ENCODE measurements at regions not wholly inside any gene's neighbourhood (a gene's known extent, or its start where the extent isn't known, plus 50 kb on each side); places are given as distances from the start of the nearest gene placed in this dataset.
"Not testable (repeated sequence)": the region's sequence is repeated elsewhere in the genome, so short reads cannot be mapped to it uniquely, and the experiment has no call there.

- H3K36me3 ChIP-seq: no peaks in the 10 kb centered on the region
- intact Hi-C loops (cut with DNase I): no loop called here
- no peak overlapping the region for H3K4me3 ChIP-seq
- H3K27ac ChIP-seq: no peak overlapping the region
- H3K27me3 ChIP-seq: peaks cover 0 to 15% (median 5%) of the 10 kb centered on the region in 3 donors
- H3K9me3 ChIP-seq: no peaks in the 10 kb centered on the region
- TF ChIP-seq POLR2A (IDR thresholded peaks at IDR 0.05): no peak
- TF ChIP-seq POLR2AphosphoS5 (IDR thresholded peaks at IDR 0.05): no peak
- TF ChIP-seq, protein P1, sequence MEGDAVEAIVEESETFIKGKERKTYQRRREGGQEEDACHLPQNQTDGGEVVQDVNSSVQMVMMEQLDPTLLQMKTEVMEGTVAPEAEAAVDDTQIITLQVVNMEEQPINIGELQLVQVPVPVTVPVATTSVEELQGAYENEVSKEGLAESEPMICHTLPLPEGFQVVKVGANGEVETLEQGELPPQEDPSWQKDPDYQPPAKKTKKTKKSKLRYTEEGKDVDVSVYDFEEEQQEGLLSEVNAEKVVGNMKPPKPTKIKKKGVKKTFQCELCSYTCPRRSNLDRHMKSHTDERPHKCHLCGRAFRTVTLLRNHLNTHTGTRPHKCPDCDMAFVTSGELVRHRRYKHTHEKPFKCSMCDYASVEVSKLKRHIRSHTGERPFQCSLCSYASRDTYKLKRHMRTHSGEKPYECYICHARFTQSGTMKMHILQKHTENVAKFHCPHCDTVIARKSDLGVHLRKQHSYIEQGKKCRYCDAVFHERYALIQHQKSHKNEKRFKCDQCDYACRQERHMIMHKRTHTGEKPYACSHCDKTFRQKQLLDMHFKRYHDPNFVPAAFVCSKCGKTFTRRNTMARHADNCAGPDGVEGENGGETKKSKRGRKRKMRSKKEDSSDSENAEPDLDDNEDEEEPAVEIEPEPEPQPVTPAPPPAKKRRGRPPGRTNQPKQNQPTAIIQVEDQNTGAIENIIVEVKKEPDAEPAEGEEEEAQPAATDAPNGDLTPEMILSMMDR (IDR thresholded peaks at IDR 0.05): no peak
- no peak for TF ChIP-seq EP300 (IDR thresholded peaks at IDR 0.05)
- no peak for DNase-seq
- H3K4me1 ChIP-seq: no peaks in the 10 kb centered on the region
Observed at GRCh38 chr1:204788470-204788869, 82.2 kb upstream of the NFASC start.

DNA sequence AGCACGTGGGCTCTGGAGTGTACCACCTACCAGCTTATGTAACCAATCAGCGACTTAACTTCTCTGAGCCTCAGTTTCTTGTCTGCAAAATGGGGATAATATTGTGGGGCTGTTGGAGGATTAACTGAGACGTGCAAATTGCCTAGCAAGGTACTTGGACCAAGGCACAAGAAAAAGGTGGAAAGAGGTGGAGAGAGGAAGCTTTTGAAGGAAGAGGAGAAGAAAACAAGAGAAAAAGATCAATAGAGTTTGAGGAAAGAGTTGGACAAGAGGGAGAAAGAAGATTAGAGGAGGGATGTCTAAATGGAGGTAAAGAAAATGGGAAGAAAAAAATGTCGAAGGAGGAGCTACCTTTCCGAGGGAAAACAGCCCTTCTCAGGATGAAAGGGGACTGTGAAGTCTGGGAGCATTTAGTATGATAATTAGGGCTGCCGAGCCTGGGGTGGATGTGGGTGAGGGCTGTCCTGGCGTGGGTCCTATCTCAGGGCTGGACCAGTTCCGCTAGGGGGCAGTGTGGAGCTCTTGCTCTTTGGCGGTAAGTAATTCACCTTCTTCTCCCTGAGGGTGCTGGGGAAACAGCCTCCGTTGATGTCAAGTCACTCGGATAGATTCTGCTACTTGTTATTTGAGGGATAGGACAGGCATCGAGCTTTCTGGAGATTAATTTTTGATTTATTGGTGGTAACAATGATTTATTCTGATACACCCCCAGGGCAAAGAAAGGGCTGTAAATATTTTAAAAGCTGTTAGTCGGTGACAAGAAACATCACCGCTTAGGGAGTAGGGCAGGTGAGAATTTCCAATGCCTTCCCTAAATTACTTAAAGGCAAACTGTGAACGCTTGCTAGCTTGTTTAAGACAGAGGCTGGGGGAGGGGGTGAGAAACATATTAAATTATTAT lies 79.0 kb upstream of the NFASC start:
- Histone ChIP-seq H3K4me3 (no peak overlapping the region), H3K36me3 (no peaks in the 10 kb centered on the region), H3K9me3 (no peaks in the 10 kb centered on the region), H3K27ac (no peak overlapping the region), H3K4me1 (no peaks in the 10 kb centered on the region), H3K27me3 (peaks cover 0 to 15% (median 5%) of the 10 kb centered on the region in 3 donors)
- DNase-seq: peak; percentile 77
- 26 to 32% methylated on average over 15 of the region's 15 CpGs for WGBS, 2 donors
- intact Hi-C loops (cut with DNase I): no loop called here
- no peak for TF ChIP-seq POLR2AphosphoS5 (IDR thresholded peaks at IDR 0.05)
- TF ChIP-seq, protein P1 (IDR thresholded peaks at IDR 0.05): peak in 3 of 4 experiments; percentile 34 to 71 (median 40)
- TF ChIP-seq POLR2A (IDR thresholded peaks at IDR 0.05): no peak
- TF ChIP-seq EP300 (IDR thresholded peaks at IDR 0.05): no peak

GRCh38 chr1:204792354-204792692 lies 78.3 kb upstream of the NFASC start:
- Histone ChIP-seq H3K36me3 (no peaks in the 10 kb centered on the region), H3K9me3 (no peaks in the 10 kb centered on the region), H3K4me1 (no peaks in the 10 kb centered on the region), H3K4me3 (no peak overlapping the region), H3K27ac (no peak overlapping the region), H3K27me3 (peaks cover 0 to 15% (median 5%) of the 10 kb centered on the region in 3 donors)
- intact Hi-C loops (cut with DNase I): no loop called here
- DNase-seq: no peak
- 76 to 79% methylated on average over 6 of the region's 6 CpGs for WGBS, 2 donors
- TF ChIP-seq EP300 (IDR thresholded peaks at IDR 0.05) (no peak), POLR2AphosphoS5 (IDR thresholded peaks at IDR 0.05) (no peak), POLR2A (IDR thresholded peaks at IDR 0.05) (no peak)
- TF ChIP-seq, protein P1 (IDR thresholded peaks at IDR 0.05): no peak

DNA sequence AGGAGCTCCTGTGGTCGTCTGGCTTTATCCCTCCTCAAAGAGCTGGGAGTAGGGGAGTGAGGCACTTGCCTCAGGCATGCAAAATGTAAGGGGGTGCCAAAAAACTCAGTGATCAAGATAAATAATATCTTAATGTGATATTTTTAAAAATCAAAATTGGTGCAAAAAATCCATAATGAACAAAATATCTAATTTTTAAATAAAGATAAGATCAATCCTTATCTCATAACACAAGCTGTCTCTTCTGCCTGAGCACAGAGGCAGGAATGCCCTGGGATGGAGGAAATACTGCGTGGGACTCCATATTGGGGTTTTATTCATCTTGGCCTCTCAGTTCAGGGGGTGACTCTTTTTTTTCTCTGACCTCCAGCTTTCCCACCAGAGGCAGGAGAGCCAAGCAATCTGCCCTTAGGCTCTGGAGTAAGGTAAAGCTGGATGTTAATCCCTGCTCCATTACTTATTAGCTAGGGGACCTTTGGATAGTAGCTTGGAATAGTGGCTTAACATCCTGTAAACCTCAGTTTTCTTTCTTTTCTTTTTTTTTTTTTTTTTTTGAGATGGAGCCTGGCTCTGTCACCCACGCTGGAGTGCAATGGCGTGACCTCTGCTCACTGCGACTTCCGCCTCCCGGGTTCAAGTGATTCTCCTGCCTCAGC lies 77.3 kb upstream of the NFASC start:
- H3K36me3 ChIP-seq: no peaks in the 10 kb centered on the region
- H3K27ac ChIP-seq: no peak overlapping the region
- H3K27me3 ChIP-seq: peaks cover 0 to 15% (median 5%) of the 10 kb centered on the region in 3 donors
- 87 to 90% methylated on average over 7 of the region's 7 CpGs for WGBS, 2 donors
- no peaks in the 10 kb centered on the region for H3K9me3 ChIP-seq
- DNase-seq: no peak
- no peaks in the 10 kb centered on the region for H3K4me1 ChIP-seq
- no peak overlapping the region for H3K4me3 ChIP-seq
- intact Hi-C loops (cut with DNase I): no loop called here
- TF ChIP-seq POLR2AphosphoS5 (IDR thresholded peaks at IDR 0.05): no peak
- TF ChIP-seq, protein P1 (IDR thresholded peaks at IDR 0.05): no peak
- no peak for TF ChIP-seq POLR2A (IDR thresholded peaks at IDR 0.05)
- no peak for TF ChIP-seq EP300 (IDR thresholded peaks at IDR 0.05)

GRCh38 chr1:204796886-204797285 lies 73.8 kb upstream of the NFASC start:
- H3K36me3 ChIP-seq; H3K27ac ChIP-seq; H3K4me1 ChIP-seq; intact Hi-C loops (cut with DNase I); H3K9me3 ChIP-seq; H3K4me3 ChIP-seq; H3K27me3 ChIP-seq; DNase-seq: not testable (repeated sequence)
- 96 to 97% methylated on average over 2 of the region's 2 CpGs for WGBS, 2 donors
